H9 (cell line): ENCODE measurements at regions not wholly inside any gene's neighbourhood (a gene's known extent, or its start where the extent isn't known, plus 50 kb on each side); places are given as distances from the start of the nearest gene placed in this dataset.

Experiments
- DNase-seq: peaks from one replicate; pipeline ENCODE4 v3.0.0-alpha.2; 2017
- H2AFZ ChIP-seq: one replicate; pipeline ENCODE4 v1.6.1; 2013; ENCODE audit warnings: mild to moderate bottlenecking, low read length, control low read depth, moderate library complexity
- H2AK5ac ChIP-seq: 2 replicates; pipeline ENCODE4 v1.6.1; 2013; ENCODE audit warnings: low read length, control low read depth, mixed read lengths; ENCODE audit not compliant: insufficient read length
- H2BK120ac ChIP-seq: one replicate; pipeline ENCODE4 v1.6.1; 2013; ENCODE audit warnings: low read depth, mild to moderate bottlenecking, low read length, control low read depth, inconsistent platforms; ENCODE audit not compliant: poor library complexity, severe bottlenecking
- H2BK12ac ChIP-seq: 2 replicates; pipeline ENCODE4 v1.6.1; 2013; ENCODE audit warnings: low read length, control low read depth, mixed read lengths, low read depth; ENCODE audit not compliant: insufficient read length
- H2BK15ac ChIP-seq: 2 replicates; pipeline ENCODE4 v1.6.1; 2013; ENCODE audit warnings: low read depth, low read length, control low read depth
- H2BK20ac ChIP-seq: one replicate; pipeline ENCODE4 v1.6.1; 2013; ENCODE audit warnings: low read depth, mild to moderate bottlenecking, low read length, control low read depth, inconsistent platforms; ENCODE audit not compliant: poor library complexity, severe bottlenecking
- H2BK5ac ChIP-seq: 2 replicates; pipeline ENCODE4 v1.6.1; 2013; ENCODE audit warnings: low read length, control low read depth, mixed read lengths; ENCODE audit not compliant: insufficient read length
- H3K14ac ChIP-seq: 2 replicates; pipeline ENCODE4 v1.6.1; 2013; ENCODE audit warnings: low read length, control low read depth; ENCODE audit not compliant: insufficient read depth
- H3K18ac ChIP-seq: 2 replicates; pipeline ENCODE4 v1.6.1; 2013; ENCODE audit warnings: low read depth, mild to moderate bottlenecking, mixed read lengths, low read length, control low read depth; ENCODE audit not compliant: insufficient read length
- H3K23ac ChIP-seq: 2 replicates; pipeline ENCODE4 v1.6.1; 2013; ENCODE audit warnings: low read length, control low read depth, mixed read lengths, low read depth; ENCODE audit not compliant: insufficient read length
- H3K23me2 ChIP-seq: 2 replicates; pipeline ENCODE4 v1.6.1; 2013; ENCODE audit warnings: low read depth, mild to moderate bottlenecking, mixed read lengths, low read length, control low read depth; ENCODE audit not compliant: insufficient read length, poor library complexity, severe bottlenecking
- H3K27ac ChIP-seq: 2 replicates; pipeline ENCODE4 v1.5.1; 2013; ENCODE audit warnings: low read length, control low read depth, mixed read lengths, low read depth; ENCODE audit not compliant: insufficient read length
- H3K27me3 ChIP-seq: 2 replicates; pipeline ENCODE4 v1.6.1; 2013; ENCODE audit warnings: low read length, control low read depth, inconsistent platforms; ENCODE audit not compliant: insufficient read depth
- H3K4ac ChIP-seq: 2 replicates; pipeline ENCODE4 v1.6.1; 2013; ENCODE audit warnings: low read depth, mild to moderate bottlenecking, control low read depth, inconsistent platforms, low read length, moderate library complexity
- H3K4me1 ChIP-seq: 2 replicates; pipeline ENCODE4 v1.6.1; 2013; ENCODE audit warnings: low read length, control low read depth, inconsistent platforms; ENCODE audit not compliant: insufficient read depth
- H3K4me2 ChIP-seq: 2 replicates; pipeline ENCODE4 v1.6.1; 2013; ENCODE audit warnings: low read length, control low read depth, mixed read lengths; ENCODE audit not compliant: insufficient read length, insufficient read depth
- H3K56ac ChIP-seq: 2 replicates; pipeline ENCODE4 v1.6.1; 2013; ENCODE audit warnings: low read depth, mild to moderate bottlenecking, mixed read lengths, low read length, control low read depth; ENCODE audit not compliant: insufficient read length
- H3K79me1 ChIP-seq: 2 replicates; pipeline ENCODE4 v1.6.1; 2013; ENCODE audit warnings: low read depth, mild to moderate bottlenecking, moderate library complexity, low read length, control low read depth, inconsistent platforms; ENCODE audit not compliant: insufficient read depth, poor library complexity, severe bottlenecking
- H3K79me2 ChIP-seq: 2 replicates; pipeline ENCODE4 v1.6.1; 2013; ENCODE audit warnings: low read length, control low read depth, inconsistent platforms; ENCODE audit not compliant: insufficient read depth
- H3K9ac ChIP-seq: 2 replicates; pipeline ENCODE4 v1.6.1; 2013; ENCODE audit warnings: low read length, control low read depth, mixed read lengths; ENCODE audit not compliant: insufficient read length; ENCODE audit errors: extremely low read depth
- H3K9me3 ChIP-seq: one replicate; pipeline ENCODE4 v1.6.1; 2013; ENCODE audit warnings: low read depth, low read length, inconsistent platforms; ENCODE audit not compliant: control insufficient read depth
- H3T11ph ChIP-seq: one replicate; pipeline ENCODE4 v1.6.1; 2013; ENCODE audit warnings: mild to moderate bottlenecking, low read length, control low read depth, inconsistent platforms
- H4K20me1 ChIP-seq: one replicate; pipeline ENCODE4 v1.6.1; 2013; ENCODE audit not compliant: control insufficient read depth, insufficient read length, insufficient read depth
- H4K5ac ChIP-seq: 2 replicates; pipeline ENCODE4 v1.6.1; 2013; ENCODE audit warnings: low read depth, mild to moderate bottlenecking, mixed read lengths, low read length, control low read depth; ENCODE audit not compliant: insufficient read length
- H4K8ac ChIP-seq: replicated peaks from 2 replicates; pipeline ENCODE4 v1.6.1; 2013; ENCODE audit warnings: low read length, control low read depth, mixed read lengths, low read depth; ENCODE audit not compliant: insufficient read length
- H4K91ac ChIP-seq: 2 replicates; pipeline ENCODE4 v1.6.1; 2013; ENCODE audit warnings: low read depth, mild to moderate bottlenecking, moderate library complexity, mixed read lengths, low read length, control low read depth; ENCODE audit not compliant: insufficient read length
- H3K27ac Mint-ChIP-seq, 3 experiments: 2 replicates in 2 of 3; 3 replicates in 1 of 3; pipeline ENCODE4 v1.8.0; 2020 to 2021; ENCODE audit warnings: mixed read lengths in 3 of 3, mild to moderate bottlenecking in 1 of 3, moderate library complexity in 1 of 3
- H3K27me3 Mint-ChIP-seq: 2 replicates; pipeline ENCODE4 v1.8.0; 2021; ENCODE audit warnings: low read depth, mild to moderate bottlenecking, moderate library complexity, mixed read lengths
- H3K36me3 Mint-ChIP-seq, 3 experiments: 2 replicates in 2 of 3; 3 replicates in 1 of 3; pipeline ENCODE4 v1.8.0; 2020 to 2021; ENCODE audit warnings: low read depth in 3 of 3, mixed read lengths in 3 of 3; ENCODE audit not compliant: insufficient read depth in 1 of 3
- H3K4me1 Mint-ChIP-seq, 2 experiments: 2 replicates each; pipeline ENCODE4 v1.8.0; 2020; ENCODE audit warnings: mixed read lengths in 2 of 2
- H3K4me3 Mint-ChIP-seq, 2 experiments: 2 replicates in 1 of 2; 3 replicates in 1 of 2; pipeline ENCODE4 v1.8.0; 2020 to 2021; ENCODE audit warnings: mild to moderate bottlenecking in 2 of 2, mixed read lengths in 2 of 2, moderate library complexity in 1 of 2
- H3K9me3 Mint-ChIP-seq, 2 experiments: 2 replicates in 1 of 2; 3 replicates in 1 of 2; pipeline ENCODE4 v1.8.0; 2020; ENCODE audit warnings: mild to moderate bottlenecking in 2 of 2, mixed read lengths in 2 of 2, moderate library complexity in 1 of 2
- CTCF ChIP-seq: fragments of 200-600 bp; sonication (generic); conservative IDR thresholded peaks from 3 replicates; pipeline ENCODE4 v1.8.0; 2021; ENCODE audit warnings: antibody characterized with exemption, mild to moderate bottlenecking
- WGBS: extraction: QIAGEN DNeasy Blood & Tissue Kit; methylation state at CpG from one replicate; pipeline ENCODE4 v1.1.7; 2013; ENCODE audit warnings: missing lambda C conversion rate, low lambda C conversion rate, mixed read lengths; ENCODE audit not compliant: insufficient read length; ENCODE audit errors: extremely low coverage; 5-methylcytosine and 5-hydroxymethylcytosine counted together

DNA sequence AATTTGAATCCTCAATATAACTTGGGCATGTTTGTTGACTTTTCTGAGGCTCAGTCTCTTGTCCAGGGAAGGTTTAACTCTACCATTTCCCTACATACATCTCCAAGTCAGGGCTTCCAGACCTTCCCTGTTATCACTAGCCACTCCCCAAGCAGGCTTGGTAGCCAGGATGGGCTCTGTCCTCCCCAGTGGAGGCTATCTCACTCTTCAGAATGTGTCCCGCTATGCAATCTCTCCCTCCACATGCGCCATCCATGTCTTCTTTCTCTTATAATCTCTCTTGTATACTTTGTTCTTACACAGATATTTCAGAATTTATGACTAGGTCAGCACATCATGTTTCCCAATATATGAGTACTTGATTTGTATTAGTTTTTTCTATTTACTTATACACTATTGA, 310.4 kb downstream of the HGF start:
- no peak overlapping the region for H3K18ac ChIP-seq
- DNase-seq = no peak
- no peak overlapping the region for H2BK12ac ChIP-seq
- no peak overlapping the region for H3T11ph ChIP-seq
- no peak overlapping the region for H3K4ac ChIP-seq
- no peaks in the 10 kb centered on the region for H3K23me2 ChIP-seq
- Mint-ChIP-seq H3K4me1 (no peaks in the 10 kb centered on the region), H3K27me3 (no peaks in the 10 kb centered on the region), H3K36me3 (no peaks in the 10 kb centered on the region), H3K4me3 (no peak overlapping the region), H3K9me3 (no peaks in the 10 kb centered on the region; a peak in 1 of 5 replicates), H3K27ac (no peak overlapping the region)
- H2BK20ac ChIP-seq = no peak overlapping the region
- H4K5ac ChIP-seq = no peak overlapping the region
- H4K91ac ChIP-seq = no peak overlapping the region
- no peak overlapping the region for H3K4me2 ChIP-seq
- H3K9me3 ChIP-seq = no peaks in the 10 kb centered on the region
- H3K9ac ChIP-seq = no peak overlapping the region
- H2AFZ ChIP-seq = no peak overlapping the region
- no peak overlapping the region for H3K14ac ChIP-seq
- no peak overlapping the region for H2BK5ac ChIP-seq
- H2BK120ac ChIP-seq = no peak overlapping the region
- H4K8ac ChIP-seq = no peak overlapping the region
- no peaks in the 10 kb centered on the region for H3K4me1 ChIP-seq
- no peaks in the 10 kb centered on the region for H3K27me3 ChIP-seq
- WGBS = no CpG with 5 or more reads among the region's 2 CpGs
- no peaks in the 10 kb centered on the region for H3K79me1 ChIP-seq
- no peak overlapping the region for H3K56ac ChIP-seq
- no peak overlapping the region for H2BK15ac ChIP-seq
- no peaks in the 10 kb centered on the region for H4K20me1 ChIP-seq
- H3K27ac ChIP-seq = no peak overlapping the region
- no peak for TF ChIP-seq CTCF
- no peaks in the 10 kb centered on the region for H3K79me2 ChIP-seq
- no peak overlapping the region for H3K23ac ChIP-seq
- no peak overlapping the region for H2AK5ac ChIP-seq
